Heart left ventricle (tissue), 13 donors: ENCODE measurements at regions not wholly inside any gene's neighbourhood (a gene's known extent, or its start where the extent isn't known, plus 50 kb on each side); places are given as distances from the start of the nearest gene placed in this dataset.

Experiments
- POLR2A ChIP-seq, 2 donors: fragments of 450-650 bp; IDR thresholded peaks; one replicate each; pipeline ENCODE4 v1.6.1; 2017; ENCODE audit warnings: antibody characterized with exemption in 2 of 2, mild to moderate bottlenecking in 2 of 2, moderate library complexity in 2 of 2
- TF ChIP-seq, protein P1 (sequence below), 12 donors: fragments of 200-600 bp; sonication (generic) in 4 of 12; IDR thresholded peaks; one replicate each; pipeline versions ENCODE4 v1.5.0 to v1.8.0; 2018 to 2022; ENCODE audit warnings: antibody characterized with exemption in 12 of 12, mild to moderate bottlenecking in 5 of 12
- donor health status: ischemic (EF 13 %, LVEDD 7.1; RV severe dilation, severe dysfunction).
- donor health status: DM: no; HTN: yes; CAD: no.
- donor health status: DM: no; HTN: no; CAD: no.
- donor health status: ischemic (EF 25% LVEDD 6.9; RV normal size, moderate dysfunction).
- donor health status: ischemic (EF 25% LVEDD 5.7; RV mildly dilated, moderate dysfunction).
- donor health status: ischemic (EF 35%, LVEDD 5.7; RV mildly dilated, moderate dysfunction).
- donor health status: nonischemic (EF 11% LVEDD 7.7; RV severe dilation, severe dysfunction).
- donor health status: DM: yes; HTN: yes; CAD: no.
- donor health status: PGD.
- donor health status: ischemic (EF 29% LVEDD 5.4; RV normal size, mild dysfunction).
- donor health status: nonischemic (EF 23%, LVEDD 6.1; RV moderate dilation, normal function).

DNA sequence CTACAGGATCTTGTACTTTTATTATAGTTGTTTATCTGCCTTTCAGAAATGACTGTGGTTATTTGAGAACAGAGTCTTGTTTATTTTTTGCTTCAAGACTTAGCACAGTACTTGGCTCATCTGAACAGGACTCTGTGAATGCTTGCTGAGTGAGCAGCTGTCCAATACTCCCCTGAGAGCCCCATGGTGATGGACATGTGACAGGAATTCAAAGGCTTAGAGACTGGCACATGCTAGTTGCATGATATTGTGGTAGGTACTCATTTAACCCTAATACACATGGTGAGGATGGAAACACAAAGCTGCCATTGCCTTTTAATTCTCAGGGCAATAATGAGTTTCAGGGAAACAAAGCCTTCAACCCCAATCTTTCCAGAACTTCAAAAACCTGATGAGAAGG, 97.3 kb downstream of the GEMIN8 start:
- TF ChIP-seq POLR2A (IDR thresholded peaks at IDR 0.05), result no peak
- TF ChIP-seq, protein P1, sequence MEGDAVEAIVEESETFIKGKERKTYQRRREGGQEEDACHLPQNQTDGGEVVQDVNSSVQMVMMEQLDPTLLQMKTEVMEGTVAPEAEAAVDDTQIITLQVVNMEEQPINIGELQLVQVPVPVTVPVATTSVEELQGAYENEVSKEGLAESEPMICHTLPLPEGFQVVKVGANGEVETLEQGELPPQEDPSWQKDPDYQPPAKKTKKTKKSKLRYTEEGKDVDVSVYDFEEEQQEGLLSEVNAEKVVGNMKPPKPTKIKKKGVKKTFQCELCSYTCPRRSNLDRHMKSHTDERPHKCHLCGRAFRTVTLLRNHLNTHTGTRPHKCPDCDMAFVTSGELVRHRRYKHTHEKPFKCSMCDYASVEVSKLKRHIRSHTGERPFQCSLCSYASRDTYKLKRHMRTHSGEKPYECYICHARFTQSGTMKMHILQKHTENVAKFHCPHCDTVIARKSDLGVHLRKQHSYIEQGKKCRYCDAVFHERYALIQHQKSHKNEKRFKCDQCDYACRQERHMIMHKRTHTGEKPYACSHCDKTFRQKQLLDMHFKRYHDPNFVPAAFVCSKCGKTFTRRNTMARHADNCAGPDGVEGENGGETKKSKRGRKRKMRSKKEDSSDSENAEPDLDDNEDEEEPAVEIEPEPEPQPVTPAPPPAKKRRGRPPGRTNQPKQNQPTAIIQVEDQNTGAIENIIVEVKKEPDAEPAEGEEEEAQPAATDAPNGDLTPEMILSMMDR (IDR thresholded peaks at IDR 0.05), result no peak
